ENCODE measurements at regions not wholly inside any gene's neighbourhood (a gene's known extent, or its start where the extent isn't known, plus 50 kb on each side); places are given as distances from the start of the nearest gene placed in this dataset.
A peak's percentile ranks its signal among the peaks of the same experiment; 100 is the strongest.
"Not testable (repeated sequence)": the region's sequence is repeated elsewhere in the genome, so short reads cannot be mapped to it uniquely, and the experiment has no call there.

GRCh38 chrX:146658379-146658778, 151.2 kb upstream of the CXorf51B start:
- peaks cover 65% of the 10 kb centered on the region for H3K9me3 Mint-ChIP-seq
- no peak for DNase-seq (ENCODE audit: low spot score in 2 of 2, unreplicated experiment in 2 of 2)
- no peaks in the 10 kb centered on the region for H3K27me3 Mint-ChIP-seq (ENCODE audit: low read depth)
- no peak for TF ChIP-seq CTCF (IDR thresholded peaks at IDR 0.05; ENCODE audit: unreplicated experiment)
- no peak overlapping the region for H3K4me3 Mint-ChIP-seq
- no peak overlapping the region for H3K27ac Mint-ChIP-seq
- no peaks in the 10 kb centered on the region for H3K4me1 Mint-ChIP-seq
- H3K36me3 Mint-ChIP-seq = no peaks in the 10 kb centered on the region

GRCh38 chrX:146707781-146708180, 101.8 kb upstream of the CXorf51B start:
- Mint-ChIP-seq H3K9me3 (peaks cover 50% of the 10 kb centered on the region), H3K27me3 (ENCODE audit: low read depth) (no peaks in the 10 kb centered on the region)
- TF ChIP-seq CTCF (IDR thresholded peaks at IDR 0.05; ENCODE audit: unreplicated experiment) = peak; percentile 22

GRCh38 chrX:146708866-146709265, 100.7 kb upstream of the CXorf51B start:
- H3K27me3 Mint-ChIP-seq (ENCODE audit: low read depth); H3K36me3 Mint-ChIP-seq; H3K4me1 Mint-ChIP-seq; H3K27ac Mint-ChIP-seq; DNase-seq (ENCODE audit: low spot score in 2 of 2, unreplicated experiment in 2 of 2); H3K4me3 Mint-ChIP-seq: not testable (repeated sequence)
- peaks cover 47% of the 10 kb centered on the region for H3K9me3 Mint-ChIP-seq

More at GRCh38 chrX:146707781-146708180, 101.8 kb upstream of the CXorf51B start:
- Mint-ChIP-seq H3K4me3 (no peak overlapping the region), H3K4me1 (no peaks in the 10 kb centered on the region), H3K36me3 (no peaks in the 10 kb centered on the region), H3K27ac (no peak overlapping the region)
- DNase-seq (ENCODE audit: low spot score in 2 of 2, unreplicated experiment in 2 of 2) = no peak

GRCh38 chrX:146754268-146754667, 55.3 kb upstream of the CXorf51B start:
- H3K27me3 Mint-ChIP-seq (ENCODE audit: low read depth) = no peaks in the 10 kb centered on the region
- peaks cover 37% of the 10 kb centered on the region for H3K9me3 Mint-ChIP-seq
- no peak overlapping the region for H3K4me3 Mint-ChIP-seq
- no peaks in the 10 kb centered on the region for H3K36me3 Mint-ChIP-seq
- DNase-seq (ENCODE audit: low spot score in 2 of 2, unreplicated experiment in 2 of 2) = no peak
- no peaks in the 10 kb centered on the region for H3K4me1 Mint-ChIP-seq
- H3K27ac Mint-ChIP-seq = no peak overlapping the region
- no peak for TF ChIP-seq CTCF (IDR thresholded peaks at IDR 0.05; ENCODE audit: unreplicated experiment)

- peaks cover 35% of the 10 kb centered on the region for H3K9me3 Mint-ChIP-seq
- no peaks in the 10 kb centered on the region for H3K36me3 Mint-ChIP-seq
- DNase-seq (ENCODE audit: low spot score in 2 of 2, unreplicated experiment in 2 of 2) = no peak
- no peak overlapping the region for H3K27ac Mint-ChIP-seq
- H3K4me1 Mint-ChIP-seq = peaks cover 1% of the 10 kb centered on the region
- TF ChIP-seq CTCF (IDR thresholded peaks at IDR 0.05; ENCODE audit: unreplicated experiment) = no peak
- no peak overlapping the region for H3K4me3 Mint-ChIP-seq
- H3K27me3 Mint-ChIP-seq (ENCODE audit: low read depth) = no peaks in the 10 kb centered on the region
Observed at GRCh38 chrX:146755214-146755613, 54.4 kb upstream of the CXorf51B start.

All from mesothelial cell of epicardium (in vitro differentiated cells).